OCI-LY7 (cell line): ENCODE measurements at regions not wholly inside any gene's neighbourhood (a gene's known extent, or its start where the extent isn't known, plus 50 kb on each side); places are given as distances from the start of the nearest gene placed in this dataset.
A peak's percentile ranks its signal among the peaks of the same experiment; 100 is the strongest.
"Not testable (repeated sequence)": the region's sequence is repeated elsewhere in the genome, so short reads cannot be mapped to it uniquely, and the experiment has no call there.

ENCODE experiments used
- BruUV-seq: library from RNA; stranded (reverse); fragments of 400-500 nt; replicated peaks from 2 replicates; lab custom pipeline; 2021; lab: Mats Ljungman, UMichigan
- CTCF ChIA-PET: fragments of 300-600 bp; sonication (Branson Sonifier 250); formaldehyde crosslinking; loops from one replicate; lab custom pipeline; 2022; ENCODE audit warnings: antibody characterized with exemption; ENCODE audit not compliant: unreplicated experiment; lab: Charles Lee
- POLR2A ChIA-PET: fragments of 300-600 bp; sonication (Branson Sonifier 250); formaldehyde crosslinking; loops from one replicate; lab custom pipeline; 2022; ENCODE audit warnings: antibody characterized with exemption; lab: Charles Lee
- DNase-seq: peaks from one replicate; pipeline ENCODE4 v3.0.0-alpha.2; 2015; ENCODE audit warnings: low spot score
- H2AFZ ChIP-seq: fragments of 200-600 bp; sonication (generic), shearing (Covaris generic); 2 replicates; pipeline ENCODE4 v1.6.1; 2014; ENCODE audit warnings: mild to moderate bottlenecking, antibody characterized with exemption, low read length, moderate library complexity
- H3K27ac ChIP-seq: fragments of 200-600 bp; sonication (generic); 2 replicates; pipeline ENCODE4 v1.5.1; 2014; ENCODE audit warnings: mixed run types, low read depth, mild to moderate bottlenecking, moderate library complexity, low read length, inconsistent platforms; ENCODE audit not compliant: poor library complexity, severe bottlenecking
- H3K36me3 ChIP-seq: fragments of 200-600 bp; sonication (generic); 2 replicates; pipeline ENCODE4 v1.6.1; 2014; ENCODE audit warnings: mild to moderate bottlenecking, antibody characterized with exemption, low read length, moderate library complexity, mixed read lengths; ENCODE audit not compliant: insufficient read depth
- H3K4me1 ChIP-seq: fragments of 200-600 bp; sonication (generic); 2 replicates; pipeline ENCODE4 v1.5.1; 2014; ENCODE audit warnings: mild to moderate bottlenecking, low read length; ENCODE audit not compliant: insufficient read depth, poor library complexity, severe bottlenecking
- H3K4me2 ChIP-seq: fragments of 200-600 bp; sonication (generic); 2 replicates; pipeline ENCODE4 v1.6.1; 2014; ENCODE audit warnings: mild to moderate bottlenecking, low read length
- H3K4me3 ChIP-seq: fragments of 200-600 bp; sonication (generic); 2 replicates; pipeline ENCODE4 v1.5.1; 2014; ENCODE audit warnings: mild to moderate bottlenecking, low read depth, low read length; ENCODE audit not compliant: poor library complexity, severe bottlenecking
- H3K79me2 ChIP-seq: fragments of 200-600 bp; sonication (generic); 2 replicates; pipeline ENCODE4 v1.6.1; 2016; ENCODE audit warnings: low read depth, mild to moderate bottlenecking, low read length, moderate library complexity, mixed read lengths; ENCODE audit not compliant: insufficient read depth
- H3K9me2 ChIP-seq: fragments of 200-600 bp; sonication (generic); 2 replicates; pipeline ENCODE4 v1.6.1; 2016; ENCODE audit warnings: mild to moderate bottlenecking, low read length, mixed read lengths; ENCODE audit not compliant: insufficient read depth
- H3K9me3 ChIP-seq: fragments of 200-600 bp; sonication (generic); 2 replicates; pipeline ENCODE4 v1.6.1; 2014; ENCODE audit warnings: mild to moderate bottlenecking, mixed run types, low read length, mixed read lengths
- H4K20me1 ChIP-seq: fragments of 200-600 bp; sonication (generic); 2 replicates; pipeline ENCODE4 v1.6.1; 2014; ENCODE audit warnings: mild to moderate bottlenecking, antibody characterized with exemption, low read length, moderate library complexity, mixed read lengths; ENCODE audit not compliant: insufficient read depth
- EZH2phosphoT487 ChIP-seq: fragments of 200-600 bp; sonication (generic); IDR thresholded peaks from 2 replicates; pipeline ENCODE4 v1.6.1; 2018; ENCODE audit warnings: low read depth, borderline replicate concordance, mild to moderate bottlenecking, mixed run types, antibody characterized with exemption, low read length, moderate library complexity, mixed read lengths
- intact Hi-C: fragments of 100-400 bp; cut with micrococcal nuclease; formaldehyde crosslinking; loops from one replicate; pipeline ENCODE4 v1.10.0; 2022; ENCODE audit not compliant: unreplicated experiment
- TF ChIP-seq, protein P1 (sequence below): fragments of 200-600 bp; sonication (generic); conservative IDR thresholded peaks from 2 replicates; pipeline ENCODE4 v1.5.1; 2014; ENCODE audit warnings: mild to moderate bottlenecking, antibody characterized with exemption, low read length, moderate library complexity, mixed read lengths

DNA sequence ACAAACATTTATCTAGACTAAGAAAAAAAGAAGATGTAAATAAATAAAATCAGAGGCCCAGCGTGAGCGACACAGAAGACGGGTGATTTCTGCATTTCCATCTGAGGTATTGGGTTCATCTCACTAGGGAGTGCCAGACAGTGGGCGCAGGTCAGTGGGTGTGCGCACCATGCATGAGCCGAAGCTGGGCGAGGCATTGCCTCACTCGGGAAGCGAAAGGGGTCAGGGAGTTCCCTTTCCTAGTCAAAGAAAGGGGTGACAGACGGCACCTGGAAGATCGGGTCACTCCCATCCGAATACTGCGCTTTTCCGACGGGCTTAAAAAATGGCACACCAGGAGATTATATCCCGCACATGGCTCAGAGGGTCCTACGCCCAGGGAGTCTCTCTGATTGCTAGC, 79.5 kb upstream of the ABCD2 start:
- H3K4me1 ChIP-seq, H3K36me3 ChIP-seq, H3K4me3 ChIP-seq, H4K20me1 ChIP-seq, H3K9me2 ChIP-seq, POLR2A ChIA-PET, H3K9me3 ChIP-seq, BruUV-seq, H3K4me2 ChIP-seq, H3K27ac ChIP-seq, H3K79me2 ChIP-seq, intact Hi-C loops, DNase-seq, H2AFZ ChIP-seq, CTCF ChIA-PET: not testable (repeated sequence)

DNA sequence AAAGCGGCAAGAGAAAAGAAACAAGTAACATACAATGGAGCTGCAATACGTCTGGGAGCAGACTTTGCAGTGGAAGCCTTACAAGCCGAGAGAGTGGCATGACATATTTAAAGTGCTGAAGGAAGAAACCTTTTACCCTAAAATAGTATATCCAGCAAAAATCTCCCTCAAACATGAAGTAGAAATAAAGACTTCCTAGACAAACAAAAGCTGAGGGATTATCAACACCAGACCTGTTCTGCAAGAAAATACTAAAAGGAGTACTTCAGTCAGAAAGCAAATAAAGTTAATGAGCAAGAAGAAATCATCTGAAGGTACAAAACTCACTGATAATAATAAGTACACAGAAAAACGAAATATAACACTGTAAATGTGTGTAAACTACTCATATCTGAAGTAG, 77.5 kb upstream of the ABCD2 start:
- Histone ChIP-seq H3K4me1 (no peaks in the 10 kb centered on the region), H3K4me3 (no peak overlapping the region), H2AFZ (no peak overlapping the region), H3K4me2 (no peak overlapping the region), H4K20me1 (no peaks in the 10 kb centered on the region), H3K79me2 (no peaks in the 10 kb centered on the region), H3K36me3 (no peaks in the 10 kb centered on the region), H3K9me3 (no peaks in the 10 kb centered on the region), H3K9me2 (no peaks in the 10 kb centered on the region), H3K27ac (no peak overlapping the region)
- no TSS peak for BruUV-seq
- ChIA-PET POLR2A (interaction anchor here (0.5 to 1.4 kb wide), 4 partner anchors 14 to 304 kb away, joined by 3 to 4 read pairs (median 3); no protein-coding TSS in a partner anchor), CTCF (no interaction called here)
- intact Hi-C loops = no loop called here
- no peak for DNase-seq
- TF ChIP-seq, protein P1, sequence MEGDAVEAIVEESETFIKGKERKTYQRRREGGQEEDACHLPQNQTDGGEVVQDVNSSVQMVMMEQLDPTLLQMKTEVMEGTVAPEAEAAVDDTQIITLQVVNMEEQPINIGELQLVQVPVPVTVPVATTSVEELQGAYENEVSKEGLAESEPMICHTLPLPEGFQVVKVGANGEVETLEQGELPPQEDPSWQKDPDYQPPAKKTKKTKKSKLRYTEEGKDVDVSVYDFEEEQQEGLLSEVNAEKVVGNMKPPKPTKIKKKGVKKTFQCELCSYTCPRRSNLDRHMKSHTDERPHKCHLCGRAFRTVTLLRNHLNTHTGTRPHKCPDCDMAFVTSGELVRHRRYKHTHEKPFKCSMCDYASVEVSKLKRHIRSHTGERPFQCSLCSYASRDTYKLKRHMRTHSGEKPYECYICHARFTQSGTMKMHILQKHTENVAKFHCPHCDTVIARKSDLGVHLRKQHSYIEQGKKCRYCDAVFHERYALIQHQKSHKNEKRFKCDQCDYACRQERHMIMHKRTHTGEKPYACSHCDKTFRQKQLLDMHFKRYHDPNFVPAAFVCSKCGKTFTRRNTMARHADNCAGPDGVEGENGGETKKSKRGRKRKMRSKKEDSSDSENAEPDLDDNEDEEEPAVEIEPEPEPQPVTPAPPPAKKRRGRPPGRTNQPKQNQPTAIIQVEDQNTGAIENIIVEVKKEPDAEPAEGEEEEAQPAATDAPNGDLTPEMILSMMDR = no peak
- no peak for TF ChIP-seq EZH2phosphoT487

DNA sequence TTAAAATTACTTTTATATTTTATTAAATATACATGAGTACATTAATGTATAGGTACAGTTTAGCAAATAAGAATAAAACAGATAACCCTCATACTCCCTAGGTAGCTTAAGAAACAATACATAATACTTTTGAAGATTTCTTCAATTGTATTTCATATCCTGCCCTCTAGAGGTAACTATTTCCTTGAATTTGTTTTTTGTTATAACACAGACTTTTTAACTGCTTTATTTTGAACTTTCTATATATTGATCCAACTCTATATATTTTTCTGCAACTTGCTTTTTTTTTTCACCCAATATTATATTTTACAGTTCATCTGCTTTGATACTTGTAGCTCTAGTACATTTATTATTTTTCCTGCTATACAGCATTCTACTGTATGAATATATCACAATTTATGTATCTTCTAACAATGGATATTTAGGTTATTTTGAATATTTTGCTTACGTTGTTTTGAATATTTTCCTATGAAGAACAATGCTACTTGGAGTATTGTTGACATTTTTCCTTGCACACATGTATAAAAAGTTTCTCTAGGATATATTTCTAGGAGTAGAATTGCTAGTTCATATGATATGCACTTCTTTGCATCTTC, 72.8 kb upstream of the ABCD2 start:
- H3K36me3 ChIP-seq = no peaks in the 10 kb centered on the region
- BruUV-seq = no TSS peak
- POLR2A ChIA-PET = interaction anchor here (0.6 to 1.2 kb wide), 3 partner anchors 26 to 1776 kb away, joined by 3 read pairs; no protein-coding TSS in a partner anchor
- intact Hi-C loops = loop anchor here (2.0 to 5.0 kb wide), 2 partner anchors 105 to 374 kb away; no protein-coding TSS in a partner anchor
- H3K79me2 ChIP-seq = no peaks in the 10 kb centered on the region
- no peaks in the 10 kb centered on the region for H3K9me2 ChIP-seq
- CTCF ChIA-PET = no interaction called here
- peak; percentile 29 for DNase-seq
- H3K27ac ChIP-seq = no peak overlapping the region
- no peak overlapping the region for H3K4me2 ChIP-seq
- no peaks in the 10 kb centered on the region for H4K20me1 ChIP-seq
- no peaks in the 10 kb centered on the region for H3K4me1 ChIP-seq
- no peak overlapping the region for H3K4me3 ChIP-seq
- H3K9me3 ChIP-seq = no peaks in the 10 kb centered on the region
- H2AFZ ChIP-seq = no peak overlapping the region
- TF ChIP-seq, protein P1 = peak; percentile 74
- TF ChIP-seq EZH2phosphoT487 = no peak
